Left lobe of liver (tissue), 2 donors: ENCODE measurements at regions not wholly inside any gene's neighbourhood (a gene's known extent, or its start where the extent isn't known, plus 50 kb on each side); places are given as distances from the start of the nearest gene placed in this dataset.

ENCODE experiments used
- ATAC-seq: fragments of 200-7000 bp; cut with Tn5 transposase; one replicate; pipeline ENCODE4 v1.9.1; 2020; ENCODE audit warnings: mild to moderate bottlenecking, moderate library complexity
- DNase-seq: peaks from one replicate; pipeline ENCODE4 v3.0.0-alpha.2; 2020; ENCODE audit warnings: low spot score
- donor health status: DM: no; HTN: no; CAD: no; lungs with moderate emphysema.
- donor health status: DM: no; HTN: yes; CAD: no.

- ATAC-seq (no peak), DNase-seq (no peak)
These were observed 1037.9 kb upstream of the AGA start for GRCh38 chr4:178480105-178480504.

GRCh38 chr4:178480881-178481280 is 1038.6 kb upstream of the AGA start:
- no peak for DNase-seq
- no peak for ATAC-seq

- ATAC-seq (no peak), DNase-seq (no peak)
These were observed 1039.3 kb upstream of the AGA start for GRCh38 chr4:178481564-178481963.

- DNase-seq (no peak), ATAC-seq (no peak)
These were observed 1080.8 kb upstream of the AGA start for GRCh38 chr4:178523038-178523437.

- peak; percentile 74 for ATAC-seq
- no peak for DNase-seq
These were observed 1093.8 kb upstream of the AGA start for GRCh38 chr4:178535939-178536579.

- DNase-seq (no peak), ATAC-seq (no peak)
These were observed 1111.0 kb upstream of the AGA start for GRCh38 chr4:178553201-178553600.

- DNase-seq (no peak), ATAC-seq (peak; percentile 47)
These were observed 1112.1 kb upstream of the AGA start for GRCh38 chr4:178554352-178554751.

- DNase-seq = no peak
- no peak for ATAC-seq
These were observed 1114.6 kb upstream of the AGA start for GRCh38 chr4:178556796-178557195.

- no peak for ATAC-seq
- no peak for DNase-seq
These were observed 1135.7 kb upstream of the AGA start for GRCh38 chr4:178577933-178578332.

- ATAC-seq = no peak
- DNase-seq = no peak
These were observed 1153.4 kb upstream of the AGA start for GRCh38 chr4:178595500-178596138.

- DNase-seq (no peak), ATAC-seq (no peak)
These were observed 1156.4 kb upstream of the AGA start for GRCh38 chr4:178598672-178599071.

GRCh38 chr4:178599521-178599920 is 1157.3 kb upstream of the AGA start:
- DNase-seq (no peak), ATAC-seq (peak; percentile 44)

- DNase-seq (no peak), ATAC-seq (no peak)
These were observed 1160.6 kb upstream of the AGA start for GRCh38 chr4:178602833-178603232.

- DNase-seq (no peak), ATAC-seq (no peak)
These were observed 1168.8 kb upstream of the AGA start for GRCh38 chr4:178611062-178611461.

GRCh38 chr4:178612733-178613132 is 1170.5 kb upstream of the AGA start:
- DNase-seq = no peak
- ATAC-seq = no peak

- no peak for DNase-seq
- no peak for ATAC-seq
These were observed 1190.2 kb upstream of the AGA start for GRCh38 chr4:178632415-178632814.

- DNase-seq = no peak
- ATAC-seq = no peak
These were observed 1191.0 kb upstream of the AGA start for GRCh38 chr4:178633263-178633662.

- no peak for DNase-seq
- ATAC-seq = no peak
These were observed 1222.4 kb upstream of the AGA start for GRCh38 chr4:178664621-178665020.

GRCh38 chr4:178665916-178666315 is 1223.7 kb upstream of the AGA start:
- ATAC-seq = no peak

GRCh38 chr4:178671766-178672165 is 1229.5 kb upstream of the AGA start:
- no peak for ATAC-seq
- no peak for DNase-seq

More at GRCh38 chr4:178665916-178666315, 1223.7 kb upstream of the AGA start:
- DNase-seq = no peak

GRCh38 chr4:178672512-178672911 is 1230.3 kb upstream of the AGA start:
- no peak for DNase-seq
- no peak for ATAC-seq

GRCh38 chr4:178681871-178682270 is 1239.6 kb upstream of the AGA start:
- DNase-seq (no peak), ATAC-seq (no peak)

GRCh38 chr4:178689926-178690325 is 1247.7 kb upstream of the AGA start:
- DNase-seq = no peak
- no peak for ATAC-seq
